SK-N-MC (cell line): ENCODE measurements at regions not wholly inside any gene's neighbourhood (a gene's known extent, or its start where the extent isn't known, plus 50 kb on each side); places are given as distances from the start of the nearest gene placed in this dataset.

Experiments
- EZH2 ChIP-seq: fragments of 200-600 bp; sonication (generic); IDR thresholded peaks from one replicate; pipeline ENCODE4 v1.6.1; 2017; ENCODE audit warnings: antibody characterized with exemption
- FOXP2 ChIP-seq: optimal IDR thresholded peaks from 2 replicates; pipeline ENCODE3; 2011; ENCODE audit warnings: mild to moderate bottlenecking, moderate library complexity; ENCODE audit not compliant: insufficient read depth; ENCODE audit errors: extremely low read length, control extremely low read depth

- TF ChIP-seq EZH2 (no peak), FOXP2 (no peak)
These were observed 395.4 kb downstream of the RRAGC start for GRCh38 chr1:38464071-38464661.
